ENCODE measurements at regions not wholly inside any gene's neighbourhood (a gene's known extent, or its start where the extent isn't known, plus 50 kb on each side); places are given as distances from the start of the nearest gene placed in this dataset.

DNA sequence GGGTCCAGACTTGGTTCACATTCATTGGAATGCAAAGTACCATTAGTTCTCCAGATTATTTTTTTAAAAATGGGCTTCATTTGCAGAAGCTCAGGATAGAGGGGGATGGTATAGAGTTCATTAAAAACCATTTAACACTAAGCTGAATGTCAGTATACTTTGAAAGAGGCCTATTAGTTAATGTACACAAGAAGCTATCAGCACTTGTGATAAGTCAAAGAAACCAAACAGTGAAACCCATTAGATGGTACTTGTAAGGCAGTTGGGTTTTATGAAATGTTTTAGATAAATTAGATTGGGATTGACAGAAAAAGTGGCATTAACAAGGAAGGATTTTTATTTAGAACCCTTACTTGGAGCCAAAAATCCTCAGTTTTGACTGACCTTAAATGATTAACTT is 229.2 kb upstream of the MPDZ start:
- TF ChIP-seq, protein P1, sequence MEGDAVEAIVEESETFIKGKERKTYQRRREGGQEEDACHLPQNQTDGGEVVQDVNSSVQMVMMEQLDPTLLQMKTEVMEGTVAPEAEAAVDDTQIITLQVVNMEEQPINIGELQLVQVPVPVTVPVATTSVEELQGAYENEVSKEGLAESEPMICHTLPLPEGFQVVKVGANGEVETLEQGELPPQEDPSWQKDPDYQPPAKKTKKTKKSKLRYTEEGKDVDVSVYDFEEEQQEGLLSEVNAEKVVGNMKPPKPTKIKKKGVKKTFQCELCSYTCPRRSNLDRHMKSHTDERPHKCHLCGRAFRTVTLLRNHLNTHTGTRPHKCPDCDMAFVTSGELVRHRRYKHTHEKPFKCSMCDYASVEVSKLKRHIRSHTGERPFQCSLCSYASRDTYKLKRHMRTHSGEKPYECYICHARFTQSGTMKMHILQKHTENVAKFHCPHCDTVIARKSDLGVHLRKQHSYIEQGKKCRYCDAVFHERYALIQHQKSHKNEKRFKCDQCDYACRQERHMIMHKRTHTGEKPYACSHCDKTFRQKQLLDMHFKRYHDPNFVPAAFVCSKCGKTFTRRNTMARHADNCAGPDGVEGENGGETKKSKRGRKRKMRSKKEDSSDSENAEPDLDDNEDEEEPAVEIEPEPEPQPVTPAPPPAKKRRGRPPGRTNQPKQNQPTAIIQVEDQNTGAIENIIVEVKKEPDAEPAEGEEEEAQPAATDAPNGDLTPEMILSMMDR (IDR thresholded peaks at IDR 0.05 in 2 of 3, conservative IDR thresholded peaks at IDR 0.05 in 1 of 3; ENCODE audit: insufficient read depth in 2 of 3, low read depth in 1 of 3, low read length in 3 of 3), result no peak
- TF ChIP-seq MYC (IDR thresholded peaks at IDR 0.05; ENCODE audit: low read depth, low read length) (no peak), MYC (CRISPR knock-in tag; IDR thresholded peaks at IDR 0.05; ENCODE audit: borderline replicate concordance, low read depth) (no peak), HNRNPL (IDR thresholded peaks at IDR 0.05; ENCODE audit: low read depth, low read length) (no peak), COPS2 (conservative IDR thresholded peaks at IDR 0.05) (no peak), SPI1 (IDR thresholded peaks at IDR 0.05; ENCODE audit: borderline replicate concordance, low read depth, low read length) (no peak)

All from K562 (cell line).